HG02759 (cell line): ENCODE measurements at regions not wholly inside any gene's neighbourhood (a gene's known extent, or its start where the extent isn't known, plus 50 kb on each side); places are given as distances from the start of the nearest gene placed in this dataset.
A peak's percentile ranks its signal among the peaks of the same experiment; 100 is the strongest.
"Not testable (repeated sequence)": the region's sequence is repeated elsewhere in the genome, so short reads cannot be mapped to it uniquely, and the experiment has no call there.

Experiments used
- ATAC-seq: cut with Tn5 transposase; IDR thresholded peaks from one replicate; pipeline ENCODE4 v1.9.1; 2021; ENCODE audit warnings: mild to moderate bottlenecking, moderate library complexity; ENCODE audit not compliant: unreplicated experiment

DNA sequence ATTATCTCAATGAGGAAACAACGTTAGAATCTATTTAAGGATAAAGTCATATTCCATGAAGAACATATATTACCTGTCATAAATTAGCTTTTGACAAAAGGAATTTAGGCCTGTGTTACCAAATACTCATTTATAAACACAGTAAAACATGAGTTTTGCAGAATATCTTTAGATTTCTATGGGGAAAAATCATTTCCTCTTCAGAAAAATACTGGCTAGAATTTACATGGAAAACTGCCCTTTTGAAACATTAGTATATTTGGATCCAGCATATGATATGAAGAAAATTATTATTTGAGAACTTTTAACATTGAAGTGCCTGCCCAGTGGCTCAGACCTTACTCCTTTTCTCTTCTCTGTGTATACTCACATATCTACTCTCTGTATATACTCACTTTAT is 131.4 kb upstream of the NEIL3 start:
- no peak for ATAC-seq

DNA sequence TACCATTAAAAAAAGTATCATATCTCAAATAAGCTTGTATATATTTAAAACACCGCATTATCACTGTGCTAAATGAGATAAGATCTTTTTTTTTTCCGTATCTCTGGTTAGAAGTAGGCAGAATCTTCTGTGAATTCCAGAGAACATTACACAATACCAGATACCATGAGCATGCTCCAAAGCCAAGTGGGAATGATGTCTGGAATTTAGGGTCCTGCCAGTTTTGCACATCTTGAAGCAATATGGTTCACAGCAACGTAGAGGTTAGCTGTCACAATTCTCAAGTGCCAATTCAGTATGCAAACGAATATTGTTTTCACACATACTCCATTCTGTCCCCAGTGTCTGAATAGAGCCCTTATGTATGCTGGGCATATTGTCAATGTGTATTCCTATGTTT is 127.5 kb upstream of the NEIL3 start:
- ATAC-seq = no peak

DNA sequence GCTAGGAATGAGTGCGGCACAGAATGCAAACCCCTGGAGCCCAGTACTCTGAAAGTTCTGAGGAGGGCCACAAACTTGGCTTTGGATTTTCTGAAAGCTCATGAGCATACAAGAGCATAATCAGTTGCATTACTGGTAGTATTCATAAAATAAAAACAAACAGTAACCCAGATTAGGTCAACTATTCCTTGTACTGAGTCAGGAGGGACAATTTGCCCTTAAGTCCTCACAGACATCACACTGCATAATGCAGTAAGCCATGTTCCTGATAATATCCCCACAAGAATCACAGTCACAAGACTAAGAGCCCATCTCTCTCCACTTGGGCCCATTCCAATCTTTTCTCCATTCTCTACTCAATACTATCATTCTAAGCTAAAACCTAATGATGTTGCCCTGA is 126.9 kb upstream of the NEIL3 start:
- no peak for ATAC-seq

DNA sequence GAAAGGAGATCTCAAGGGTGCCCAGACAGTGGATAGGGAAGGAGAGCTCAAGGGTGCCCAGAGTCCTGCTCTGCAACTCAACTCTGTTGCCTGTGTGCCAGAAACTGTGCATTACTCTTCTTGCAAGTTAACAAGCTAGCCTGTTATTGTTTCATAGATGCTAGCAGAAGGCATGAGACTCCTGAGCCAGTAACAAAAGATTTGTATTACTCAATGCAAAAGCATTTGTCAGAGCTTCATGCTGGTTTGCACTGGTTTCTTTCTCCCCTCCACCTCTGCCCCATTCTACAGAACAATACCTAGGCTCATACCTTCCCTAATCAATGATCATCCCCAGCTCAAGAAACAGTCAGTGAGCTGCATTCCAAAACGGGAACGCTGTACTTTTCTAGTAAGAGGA is 124.5 kb upstream of the NEIL3 start:
- no peak for ATAC-seq

DNA sequence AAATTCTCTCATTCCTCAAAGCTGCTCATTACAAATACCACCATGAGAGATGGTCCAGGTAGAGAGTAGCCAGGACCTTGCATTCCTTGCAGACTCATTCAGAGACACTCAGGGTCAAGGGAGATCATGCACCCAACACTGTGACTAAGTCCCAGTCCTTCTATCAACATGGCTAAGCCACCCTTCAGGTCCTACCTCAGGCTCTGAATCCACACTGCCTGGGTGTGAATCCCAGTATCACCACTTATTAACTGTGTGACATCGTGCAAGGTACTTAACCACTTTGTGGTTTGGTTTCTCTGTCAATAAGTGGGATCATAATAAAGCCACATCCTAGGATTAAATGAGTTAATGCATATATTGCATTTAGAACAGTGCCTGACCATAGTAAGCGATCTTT is 124.1 kb upstream of the NEIL3 start:
- no peak for ATAC-seq

DNA sequence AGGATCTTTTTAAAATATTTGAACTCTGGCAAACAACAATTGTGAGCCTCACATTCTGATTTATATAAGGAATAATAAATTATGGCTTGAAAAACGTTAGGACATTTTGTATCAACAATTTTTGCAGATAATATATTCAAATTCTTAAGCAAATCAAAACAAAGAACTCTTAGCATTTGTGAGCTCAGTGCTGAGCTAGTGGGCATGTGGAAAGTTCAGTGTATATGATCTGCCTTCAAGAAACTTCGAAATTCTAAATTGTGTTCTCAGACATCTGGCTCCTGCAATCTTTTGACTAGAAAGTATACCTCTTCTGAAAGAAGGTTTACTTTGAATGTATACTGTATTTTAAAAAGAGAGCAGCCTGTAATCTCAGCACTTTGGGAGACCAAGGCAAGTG is 122.3 kb upstream of the NEIL3 start:
- ATAC-seq = no peak

DNA sequence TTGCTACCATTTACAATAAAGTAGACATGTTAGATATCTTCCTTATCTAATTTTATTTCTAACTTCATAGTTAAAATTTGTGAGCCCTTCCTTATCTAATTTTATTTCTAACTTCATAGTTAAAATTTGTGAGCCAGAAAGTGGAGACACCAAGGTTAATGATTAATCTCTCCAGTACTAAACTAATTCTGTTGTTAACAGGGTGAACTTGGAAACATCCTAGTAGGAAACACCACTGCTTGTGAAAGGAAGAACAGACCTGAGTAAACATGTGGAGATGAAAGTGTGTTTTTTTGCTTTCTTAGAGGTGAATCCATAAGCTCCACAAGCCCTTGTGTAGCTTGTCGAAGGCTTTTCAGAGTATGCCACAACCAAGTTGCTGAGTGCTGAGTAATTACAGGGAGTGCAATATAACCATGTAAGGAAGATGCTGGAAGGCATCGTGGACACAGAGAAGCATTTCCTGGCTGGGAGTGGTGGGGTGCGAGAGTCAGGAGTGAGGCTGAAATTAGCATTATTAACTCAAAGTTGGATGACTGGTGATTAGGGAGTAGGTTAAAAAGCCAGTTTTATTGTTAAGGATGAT is 118.6 kb upstream of the NEIL3 start:
- no peak for ATAC-seq

DNA sequence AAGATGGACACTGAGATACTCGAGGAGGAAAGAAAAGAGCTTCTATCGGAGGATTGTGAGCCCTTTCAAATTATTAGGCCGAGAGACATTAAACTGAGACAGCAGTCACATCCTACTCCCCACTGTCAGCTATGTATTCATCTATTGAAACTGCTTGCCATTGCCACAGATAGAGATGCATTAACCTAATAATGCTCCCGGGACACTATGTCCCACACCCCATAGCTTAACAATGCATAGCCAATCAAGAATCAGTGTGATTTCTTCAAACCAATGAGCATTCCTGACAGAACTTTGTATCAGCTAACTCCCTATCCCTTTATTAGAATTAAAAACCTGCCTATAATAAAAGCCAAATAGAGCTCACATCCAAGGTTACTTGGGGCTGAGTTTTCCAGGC is 118.1 kb upstream of the NEIL3 start:
- no peak for ATAC-seq

DNA sequence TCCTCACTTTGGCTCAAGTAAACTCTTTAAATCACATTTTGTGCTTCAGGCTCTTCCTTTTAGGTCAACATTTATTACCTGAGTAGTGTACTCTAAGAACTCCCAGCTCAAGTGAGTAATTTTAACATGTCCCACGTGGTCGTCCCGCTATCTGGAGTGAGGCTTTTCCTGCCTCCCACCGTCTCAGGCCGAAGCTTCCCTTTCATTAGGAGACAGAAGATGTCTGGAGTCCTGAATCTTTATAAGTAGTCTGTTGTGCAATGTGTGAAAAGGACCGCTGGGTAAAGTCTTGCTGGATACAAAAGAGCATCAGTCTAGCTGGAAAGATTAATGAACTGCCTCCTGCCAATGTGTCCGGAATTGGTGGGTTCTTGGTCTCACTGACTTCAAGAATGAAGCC is 117.7 kb upstream of the NEIL3 start:
- no peak for ATAC-seq

DNA sequence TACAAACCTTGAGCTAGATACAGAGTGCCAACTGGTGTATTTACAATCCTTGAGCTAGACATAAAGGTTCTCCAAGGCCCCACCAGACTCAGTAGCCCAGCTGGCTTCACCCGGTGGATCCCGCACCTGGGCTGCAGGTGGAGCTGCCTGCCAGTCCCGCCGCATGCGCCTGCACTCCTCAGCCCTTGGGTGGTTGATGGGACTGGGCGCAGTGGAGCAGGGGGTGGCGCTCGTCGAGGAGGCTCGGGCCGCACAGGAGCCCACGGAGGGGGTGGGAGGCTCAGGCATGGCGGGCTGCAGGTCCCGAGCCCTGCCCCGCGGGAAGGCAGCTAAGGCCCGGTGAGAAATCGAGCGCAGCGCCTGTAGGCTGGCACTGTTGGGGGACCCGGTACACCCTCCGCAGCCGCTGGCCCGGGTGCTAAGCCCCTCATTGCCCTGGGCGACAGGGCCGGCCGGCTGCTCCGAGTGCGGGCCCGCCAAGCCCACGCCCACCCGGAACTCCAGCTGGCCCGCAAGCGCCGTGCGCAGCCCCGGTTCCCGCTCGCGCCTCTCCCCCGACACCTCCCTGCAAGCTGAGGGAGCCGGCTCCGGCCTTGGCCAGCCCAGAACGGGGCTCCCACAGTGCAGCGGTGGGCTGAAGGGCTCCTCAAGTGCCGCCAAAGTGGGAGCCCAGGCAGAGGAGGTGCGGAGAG is 116.5 kb upstream of the NEIL3 start:
- not testable (repeated sequence) for ATAC-seq

DNA sequence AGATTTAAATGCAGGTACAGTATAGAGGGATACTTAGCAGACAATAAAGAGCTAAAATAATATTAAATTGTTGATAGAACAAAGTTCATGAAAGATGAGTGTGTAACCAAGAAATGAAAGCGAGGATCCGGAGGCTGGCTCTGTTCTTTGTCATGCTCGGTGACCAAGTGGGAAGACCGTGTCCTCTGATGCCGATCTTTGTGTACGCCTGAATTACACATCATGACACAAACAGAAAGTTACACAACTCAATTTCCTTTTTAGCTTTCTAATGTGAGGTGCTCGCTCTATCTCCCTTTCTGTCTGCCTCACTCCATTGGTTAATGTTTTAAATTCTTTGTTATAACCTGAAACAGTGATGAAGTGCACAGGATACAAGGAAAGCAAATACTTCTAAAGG is 114.8 kb upstream of the NEIL3 start:
- no peak for ATAC-seq

DNA sequence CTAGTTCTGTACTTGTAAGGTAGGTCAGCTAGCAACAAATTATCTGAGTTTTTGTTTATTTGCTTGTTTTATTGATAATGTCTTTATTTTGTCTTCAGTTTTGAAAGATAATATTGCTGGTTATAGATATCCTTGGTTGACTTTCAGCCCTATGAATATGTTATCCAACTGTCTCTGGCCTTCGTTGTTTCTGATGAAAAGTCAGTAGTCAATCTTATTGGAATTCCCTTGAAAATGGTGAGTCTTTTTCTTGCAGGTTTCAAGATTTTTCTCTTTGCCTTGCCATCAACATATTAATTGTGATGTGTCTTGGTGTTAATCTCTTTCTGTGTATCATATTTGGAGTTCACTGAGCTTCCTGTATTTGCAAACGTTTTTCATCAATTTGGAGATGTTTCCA is 113.1 kb upstream of the NEIL3 start:
- ATAC-seq = no peak

DNA sequence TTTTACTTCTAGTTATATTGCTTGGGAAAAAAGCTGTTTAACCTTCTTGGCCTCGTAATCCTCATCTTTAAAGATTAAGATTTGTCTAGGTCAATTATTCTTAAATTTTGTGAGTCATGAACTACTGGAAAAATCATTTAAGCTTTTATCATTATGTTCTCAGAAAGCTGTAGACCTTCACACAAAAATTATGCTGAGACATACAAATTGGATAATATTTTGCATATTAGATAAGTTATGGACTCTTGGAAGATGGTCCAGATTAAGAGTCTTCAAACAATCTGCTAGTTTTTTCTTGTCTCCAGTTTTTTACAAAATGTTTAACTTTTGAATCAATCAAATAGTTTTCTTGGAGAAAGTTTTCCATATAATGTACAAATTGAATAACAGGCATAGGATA is 108.1 kb upstream of the NEIL3 start:
- no peak for ATAC-seq

DNA sequence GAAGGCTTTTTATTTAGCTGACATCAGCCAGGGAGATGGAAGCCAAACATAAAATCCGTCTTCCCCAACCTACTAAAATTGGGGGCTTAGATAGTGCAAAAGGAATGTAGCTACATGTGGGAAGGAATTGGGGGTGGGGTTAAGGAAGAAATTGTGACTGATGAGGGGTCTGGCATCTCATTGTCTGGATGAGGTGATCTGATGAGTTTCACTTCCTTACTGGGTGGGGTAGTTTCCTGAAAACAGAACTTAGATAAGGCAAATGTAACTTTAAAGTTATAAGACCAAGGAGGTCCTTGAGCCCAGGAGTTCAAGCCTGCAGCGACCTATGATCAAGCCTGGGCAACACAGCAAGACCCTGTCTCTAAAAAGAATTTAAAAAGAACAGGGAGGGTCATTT is 105.5 kb upstream of the NEIL3 start:
- ATAC-seq = no peak

DNA sequence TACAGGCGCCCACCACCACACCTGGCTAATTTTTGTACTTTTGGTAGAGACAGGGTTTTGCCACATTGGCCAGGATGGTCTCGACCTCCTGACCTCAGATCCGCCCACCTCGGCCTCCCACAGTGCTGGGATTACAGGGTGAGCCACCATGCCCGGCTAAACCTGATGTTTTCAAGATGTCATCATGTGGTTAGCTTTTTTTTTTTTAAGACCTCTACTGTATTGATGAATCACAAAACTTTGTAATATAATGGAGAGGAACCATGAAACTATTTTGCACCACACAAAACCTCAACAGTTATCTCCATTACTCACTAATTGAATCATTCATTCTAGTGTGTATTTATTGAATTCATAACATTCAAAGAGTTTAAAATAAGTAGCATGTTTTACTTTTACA is 94.7 kb upstream of the NEIL3 start:
- ATAC-seq = no peak

DNA sequence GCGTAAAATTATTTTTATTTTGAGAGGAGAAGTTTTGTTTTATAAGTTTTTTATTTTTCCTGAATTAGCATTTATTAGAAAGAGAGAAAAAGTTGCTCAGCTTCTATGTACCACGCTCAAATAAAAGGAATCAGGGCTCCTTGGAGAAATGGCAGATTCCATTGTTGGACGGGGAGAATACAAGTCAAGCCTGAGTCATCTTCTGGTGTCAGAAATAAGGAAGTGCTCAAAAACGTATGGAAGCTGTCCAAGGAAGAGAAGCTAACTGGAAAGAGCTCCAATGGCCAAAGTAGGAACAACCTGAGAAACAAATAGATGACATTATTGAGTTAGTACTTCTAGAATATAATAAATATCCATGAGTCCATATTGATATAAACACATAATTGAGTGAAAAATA is 89.3 kb upstream of the NEIL3 start:
- ATAC-seq = no peak

DNA sequence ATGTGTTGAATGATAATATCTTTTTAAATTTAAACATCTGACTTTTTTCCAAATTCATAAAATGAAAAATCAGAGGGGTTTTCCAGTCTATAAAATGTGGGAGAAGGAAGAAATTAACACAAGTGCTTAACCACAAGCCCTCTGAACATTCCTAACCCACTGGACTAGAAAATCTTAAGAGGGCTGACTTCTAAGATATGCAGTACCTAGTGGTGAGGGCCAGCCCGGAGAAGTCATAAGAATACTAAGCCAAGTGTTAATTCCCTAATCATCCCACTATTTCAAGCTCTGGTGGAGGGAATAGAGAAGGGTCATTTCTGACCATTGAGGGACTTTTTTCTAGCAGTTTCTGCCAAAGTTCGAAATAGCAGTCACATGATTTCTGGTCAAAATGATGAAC is 86.9 kb upstream of the NEIL3 start:
- no peak for ATAC-seq

DNA sequence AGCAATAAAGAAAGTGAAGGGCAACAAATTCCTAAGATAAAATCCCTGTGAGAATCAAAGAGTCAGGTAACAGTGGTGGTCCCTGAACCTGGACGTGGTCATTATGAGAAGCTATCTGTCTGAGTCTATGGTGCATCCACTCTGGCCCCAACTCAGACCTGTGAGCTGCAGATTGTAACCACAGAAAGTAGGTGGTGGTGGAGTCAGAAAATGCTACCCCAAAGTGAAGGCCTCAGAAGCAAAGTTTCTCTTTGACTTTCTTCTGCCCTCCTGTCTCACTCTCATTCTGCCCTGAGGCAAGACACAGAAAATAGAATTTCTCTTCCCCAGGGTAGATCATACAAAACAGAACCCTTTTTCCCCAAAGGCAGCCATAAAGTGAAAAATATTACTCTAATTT is 84.1 kb upstream of the NEIL3 start:
- ATAC-seq = peak; percentile 65

DNA sequence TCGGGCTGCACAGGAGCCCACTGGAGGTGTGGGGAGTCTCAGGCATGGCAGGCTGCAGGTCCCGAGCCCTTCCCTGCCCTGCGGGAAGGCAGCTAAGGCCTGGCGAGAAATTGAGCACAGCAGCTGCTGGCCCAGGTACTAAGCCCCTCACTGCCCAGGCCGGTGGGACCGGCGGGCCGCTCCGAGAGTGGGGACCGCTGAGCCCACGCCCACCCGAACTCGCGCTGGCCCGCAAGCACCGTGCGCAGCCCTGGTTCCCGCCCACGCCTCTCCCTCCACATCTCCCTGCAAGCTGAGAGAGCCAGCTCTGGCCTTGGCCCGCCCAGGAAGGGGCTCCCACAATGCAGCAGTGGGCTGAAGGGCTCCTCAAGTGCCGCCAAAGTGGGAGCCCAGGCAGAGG is 82.0 kb upstream of the NEIL3 start:
- ATAC-seq = no peak

DNA sequence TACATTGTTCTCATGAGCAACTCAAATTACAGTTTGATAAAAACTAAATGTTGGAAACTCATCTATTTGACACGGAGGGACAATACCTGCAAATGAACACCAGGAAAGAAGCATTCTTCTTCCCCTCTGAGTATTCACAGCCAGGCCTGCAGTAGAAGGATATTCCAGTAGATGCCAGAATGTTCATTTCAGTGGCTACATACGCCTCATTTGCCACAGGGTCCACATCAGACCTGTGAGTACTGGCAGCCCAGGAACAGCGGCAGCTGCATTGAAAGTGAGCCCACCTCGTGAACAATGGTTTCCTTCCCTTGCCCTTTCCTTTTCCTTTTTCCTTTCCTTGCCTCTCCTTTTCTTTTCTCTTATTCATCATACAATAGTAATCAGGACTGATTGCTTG is 81.1 kb upstream of the NEIL3 start:
- no peak for ATAC-seq

DNA sequence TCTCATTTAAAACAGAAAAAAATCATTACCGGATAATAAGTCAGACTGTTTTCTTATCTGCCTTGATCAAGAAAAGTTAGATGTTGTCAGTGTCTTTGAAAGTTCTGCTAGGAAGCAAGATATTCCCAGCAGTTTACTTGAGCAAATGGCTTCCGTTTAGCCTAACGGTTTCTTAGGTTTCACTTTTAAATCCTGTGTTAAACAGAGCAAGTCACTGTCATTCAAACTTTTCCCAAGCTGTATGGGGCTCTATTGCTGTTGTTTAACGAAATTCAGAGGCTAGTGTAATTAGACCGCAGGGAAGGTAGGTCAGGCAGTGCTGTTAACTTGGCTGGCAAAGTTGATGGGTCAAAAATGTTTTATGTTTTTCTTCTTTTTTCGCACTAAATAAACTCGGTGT is 80.3 kb upstream of the NEIL3 start:
- no peak for ATAC-seq

DNA sequence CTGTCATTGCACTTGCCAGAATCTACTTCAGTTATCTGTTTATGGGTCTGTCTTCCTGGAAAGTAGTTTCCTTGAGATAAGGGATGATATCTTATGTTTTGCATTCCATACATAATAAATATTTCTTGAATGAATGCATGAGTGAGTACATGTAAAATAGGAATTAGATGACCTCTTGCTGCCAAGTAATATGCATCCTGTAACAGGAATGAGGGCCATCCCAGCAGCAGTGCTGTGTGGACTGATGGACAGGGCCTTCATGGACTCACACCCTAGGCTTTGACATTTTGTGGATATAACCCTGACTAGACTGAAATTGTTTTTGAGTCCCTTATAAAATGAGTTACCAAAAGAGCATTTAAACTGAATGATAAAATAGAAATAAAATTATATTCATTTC is 77.2 kb upstream of the NEIL3 start:
- ATAC-seq = no peak

DNA sequence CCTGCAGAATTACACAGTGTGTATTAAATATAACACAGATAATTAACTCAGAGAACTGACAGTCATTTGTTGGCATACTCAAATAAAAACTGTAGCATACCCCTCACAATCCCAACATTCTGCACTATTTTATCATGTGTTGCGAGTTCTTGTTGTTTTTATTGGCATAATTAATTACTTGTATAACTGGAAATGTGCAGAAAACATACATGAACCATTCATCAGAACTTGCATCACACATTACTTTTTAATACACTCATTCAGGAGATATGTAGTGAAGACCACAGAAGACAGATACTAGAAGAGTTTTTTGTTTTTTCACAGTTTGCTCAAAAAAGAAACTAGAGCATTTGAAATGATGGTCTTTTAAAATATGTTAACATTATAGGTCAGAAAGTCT is 74.6 kb upstream of the NEIL3 start:
- no peak for ATAC-seq
